ENCODE measurements at regions not wholly inside any gene's neighbourhood (a gene's known extent, or its start where the extent isn't known, plus 50 kb on each side); places are given as distances from the start of the nearest gene placed in this dataset.

DNA sequence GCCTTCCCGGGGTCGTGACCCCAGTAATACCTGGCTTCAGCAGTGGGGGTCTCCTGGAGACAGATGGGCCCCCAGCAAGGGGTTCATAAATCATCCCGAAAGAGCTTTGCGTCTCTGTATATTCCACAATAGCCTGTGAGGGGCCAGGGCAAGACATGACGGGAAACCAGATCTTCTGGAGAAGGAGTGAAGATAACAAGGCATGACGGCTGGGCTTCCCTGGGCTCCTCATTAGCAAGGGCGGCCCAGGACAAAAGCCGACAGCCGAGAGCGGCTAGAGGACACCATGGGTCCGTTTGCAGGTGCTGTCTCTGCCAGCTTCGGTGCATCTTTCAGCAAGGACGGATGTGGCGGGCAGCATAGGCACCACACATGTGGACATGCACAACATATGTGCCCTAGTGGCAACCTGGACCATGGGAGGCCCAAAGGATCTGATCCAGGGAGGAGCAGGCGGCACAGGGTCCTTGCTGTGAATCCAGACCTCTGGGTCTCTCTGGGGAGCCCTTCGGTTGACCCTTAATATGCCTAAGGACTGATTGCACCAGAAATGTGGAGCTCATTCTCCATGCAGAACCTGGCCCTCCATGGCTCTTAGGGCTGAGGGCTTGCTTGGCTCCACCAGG lies 136.9 kb upstream of the FOXF1 start:
- no peaks in the 10 kb centered on the region for H3K9me1 ChIP-seq (ENCODE audit: control insufficient read depth, extremely low read depth, insufficient read depth, low read length)
- no peak overlapping the region for H3K4me3 ChIP-seq (ENCODE audit: control insufficient read depth in 2 of 3, extremely low read depth in 1 of 3, insufficient read depth in 2 of 3, low read depth in 1 of 3, low read length in 3 of 3)
- no peaks in the 10 kb centered on the region for H3K27me3 ChIP-seq (ENCODE audit: control insufficient read depth, extremely low read depth, insufficient read depth, low read length)
- H4K20me1 ChIP-seq (ENCODE audit: control insufficient read depth, extremely low read depth, insufficient read depth, low read length) = no peaks in the 10 kb centered on the region
- no peak overlapping the region for H3K4me2 ChIP-seq (ENCODE audit: control insufficient read depth, extremely low read depth, insufficient read depth, low read depth, low read length)
- H3K9me3 ChIP-seq (ENCODE audit: control insufficient read depth, low read depth, low read length) = peaks cover 6% of the 10 kb centered on the region
- H3K79me2 ChIP-seq (ENCODE audit: control insufficient read depth, insufficient read depth, low read length) = no peaks in the 10 kb centered on the region
- H3K27ac ChIP-seq (ENCODE audit: control insufficient read depth, insufficient read depth, low read length) = no peak overlapping the region
- no peak overlapping the region for H3K9ac ChIP-seq (ENCODE audit: control insufficient read depth, extremely low read depth, insufficient read depth, low read length)
- H2AFZ ChIP-seq (ENCODE audit: control insufficient read depth, low read length) = no peak overlapping the region
- H3K4me1 ChIP-seq (ENCODE audit: control insufficient read depth, extremely low read depth, insufficient read depth, low read length) = no peaks in the 10 kb centered on the region
- dilution Hi-C loops (cut with MboI; ENCODE audit: extremely low pct_ligation_motif_present, low sequenced_read_pairs) = no loop called here
- no peak for FAIRE-seq
- TF ChIP-seq EZH2 (IDR thresholded peaks at IDR 0.05; ENCODE audit: low read length) = no peak
- no peak for TF ChIP-seq CTCF (optimal IDR thresholded peaks at IDR 0.05 in 1 of 3, IDR thresholded peaks at IDR 0.05 in 1 of 3, conservative IDR thresholded peaks at IDR 0.05 in 1 of 3; ENCODE audit: extremely low read depth in 1 of 3, insufficient read depth in 2 of 3, low read length in 3 of 3)
- no peak for DNase-seq (ENCODE audit: low read depth, low spot score)
- no peaks in the 10 kb centered on the region for H3K36me3 ChIP-seq (ENCODE audit: control insufficient read depth in 2 of 2, extremely low read depth in 1 of 2, insufficient read depth in 2 of 2, low read length in 2 of 2)

DNA sequence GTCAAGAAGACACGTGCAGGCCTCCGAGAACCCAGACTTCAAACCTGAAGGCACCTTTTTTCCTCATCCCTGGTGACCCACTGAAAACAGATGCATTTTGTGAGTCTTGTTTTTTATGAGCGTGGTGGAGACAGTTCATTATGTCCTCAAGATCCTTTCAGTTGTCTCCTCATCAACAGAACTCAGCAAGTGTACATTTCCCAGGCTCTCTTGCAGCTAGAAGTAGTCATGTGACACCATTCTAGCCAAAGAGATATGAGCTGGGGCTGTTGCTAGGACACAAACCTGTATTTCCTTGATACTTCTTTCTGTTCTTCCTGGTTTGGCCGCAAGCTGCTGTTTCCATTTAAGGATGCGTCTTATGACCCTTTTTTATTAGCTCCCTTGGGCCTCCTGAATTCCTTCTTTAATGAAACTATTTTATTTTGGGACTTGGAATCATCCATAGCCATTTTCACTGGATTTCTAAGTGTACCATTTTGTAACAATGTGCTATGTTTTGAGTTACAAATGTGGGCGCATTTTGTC lies 135.7 kb upstream of the FOXF1 start:
- no peak overlapping the region for H3K27ac ChIP-seq (ENCODE audit: control insufficient read depth, insufficient read depth, low read length)
- TF ChIP-seq CTCF (optimal IDR thresholded peaks at IDR 0.05 in 1 of 3, IDR thresholded peaks at IDR 0.05 in 1 of 3, conservative IDR thresholded peaks at IDR 0.05 in 1 of 3; ENCODE audit: extremely low read depth in 1 of 3, insufficient read depth in 2 of 3, low read length in 3 of 3) = no peak
- no peak for TF ChIP-seq EZH2 (IDR thresholded peaks at IDR 0.05; ENCODE audit: low read length)
- no peaks in the 10 kb centered on the region for H3K36me3 ChIP-seq (ENCODE audit: control insufficient read depth in 2 of 2, extremely low read depth in 1 of 2, insufficient read depth in 2 of 2, low read length in 2 of 2)
- H3K9me1 ChIP-seq (ENCODE audit: control insufficient read depth, extremely low read depth, insufficient read depth, low read length) = no peaks in the 10 kb centered on the region
- dilution Hi-C loops (cut with MboI; ENCODE audit: extremely low pct_ligation_motif_present, low sequenced_read_pairs) = no loop called here
- H3K9me3 ChIP-seq (ENCODE audit: control insufficient read depth, low read depth, low read length) = peaks cover 6% of the 10 kb centered on the region
- H3K4me1 ChIP-seq (ENCODE audit: control insufficient read depth, extremely low read depth, insufficient read depth, low read length) = no peaks in the 10 kb centered on the region
- H3K79me2 ChIP-seq (ENCODE audit: control insufficient read depth, insufficient read depth, low read length) = no peaks in the 10 kb centered on the region
- no peaks in the 10 kb centered on the region for H4K20me1 ChIP-seq (ENCODE audit: control insufficient read depth, extremely low read depth, insufficient read depth, low read length)
- DNase-seq (ENCODE audit: low read depth, low spot score) (no peak), FAIRE-seq (no peak)
- H3K9ac ChIP-seq (ENCODE audit: control insufficient read depth, extremely low read depth, insufficient read depth, low read length) = no peak overlapping the region
- no peaks in the 10 kb centered on the region for H3K27me3 ChIP-seq (ENCODE audit: control insufficient read depth, extremely low read depth, insufficient read depth, low read length)
- H3K4me3 ChIP-seq (ENCODE audit: control insufficient read depth in 2 of 3, extremely low read depth in 1 of 3, insufficient read depth in 2 of 3, low read depth in 1 of 3, low read length in 3 of 3) = no peak overlapping the region
- no peak overlapping the region for H2AFZ ChIP-seq (ENCODE audit: control insufficient read depth, low read length)
- H3K4me2 ChIP-seq (ENCODE audit: control insufficient read depth, extremely low read depth, insufficient read depth, low read depth, low read length) = no peak overlapping the region

Data from keratinocyte (primary cell).